GM19455 (cell line): ENCODE measurements at regions not wholly inside any gene's neighbourhood (a gene's known extent, or its start where the extent isn't known, plus 50 kb on each side); places are given as distances from the start of the nearest gene placed in this dataset.

Experiments used
- ATAC-seq: cut with Tn5 transposase; IDR thresholded peaks from one replicate; pipeline ENCODE4 v1.9.1; 2021; ENCODE audit not compliant: unreplicated experiment

DNA sequence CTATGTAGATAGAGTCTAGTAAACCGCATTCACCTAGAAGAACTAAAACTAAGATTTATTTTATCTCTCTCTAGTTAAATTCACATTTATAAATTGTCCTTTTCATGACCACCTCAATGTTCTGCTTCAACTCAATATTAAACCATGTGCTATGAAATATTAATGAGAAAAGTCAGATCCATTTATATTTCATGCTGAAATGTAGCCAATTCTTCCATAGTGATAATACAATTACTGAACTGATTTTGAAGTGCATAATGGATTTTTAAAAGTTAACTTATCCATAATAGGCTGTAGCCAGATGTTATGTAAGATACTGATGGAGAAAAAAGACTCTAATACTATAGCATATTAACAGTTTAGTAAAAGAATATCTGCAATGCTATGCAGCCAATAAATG, 479.7 kb upstream of the PCDH15 start:
- ATAC-seq = no peak

DNA sequence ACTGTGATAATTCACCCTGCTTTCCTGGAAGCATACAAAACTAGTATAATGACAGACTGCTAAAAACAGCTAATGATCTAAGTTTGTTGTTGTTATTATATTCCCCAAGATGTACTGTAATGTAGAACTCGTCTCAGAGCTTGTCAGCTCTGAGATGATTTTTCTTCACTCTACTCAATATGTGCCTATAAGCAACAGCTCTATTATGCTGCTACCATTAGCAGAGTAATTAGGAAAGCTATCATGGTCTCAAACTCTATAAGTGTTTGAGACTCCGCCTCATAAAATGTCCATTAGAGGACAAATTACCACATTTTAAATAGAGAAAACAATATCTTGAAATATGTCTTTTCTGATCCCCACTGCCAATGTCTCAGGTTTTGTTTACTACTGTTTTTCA, 476.5 kb upstream of the PCDH15 start:
- no peak for ATAC-seq

DNA sequence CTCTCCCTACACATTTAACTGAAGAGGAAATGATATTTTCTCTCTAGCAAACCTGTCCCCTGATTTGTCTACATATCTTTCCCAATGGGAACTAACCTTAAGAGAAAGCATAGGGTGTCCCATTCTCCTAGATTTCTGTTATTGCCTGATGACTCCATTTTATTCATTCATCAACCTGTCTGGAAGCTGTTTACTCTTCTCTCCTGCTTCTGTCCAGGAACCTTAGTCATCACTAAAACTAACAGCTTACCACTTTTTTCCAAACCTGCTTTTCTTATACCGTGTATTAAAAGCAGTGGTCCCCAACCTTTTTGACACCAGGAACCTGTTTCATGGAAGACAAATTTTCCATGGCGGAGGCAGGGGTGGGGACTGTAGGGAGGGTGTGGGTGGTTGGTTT, 473.3 kb upstream of the PCDH15 start:
- ATAC-seq = no peak

DNA sequence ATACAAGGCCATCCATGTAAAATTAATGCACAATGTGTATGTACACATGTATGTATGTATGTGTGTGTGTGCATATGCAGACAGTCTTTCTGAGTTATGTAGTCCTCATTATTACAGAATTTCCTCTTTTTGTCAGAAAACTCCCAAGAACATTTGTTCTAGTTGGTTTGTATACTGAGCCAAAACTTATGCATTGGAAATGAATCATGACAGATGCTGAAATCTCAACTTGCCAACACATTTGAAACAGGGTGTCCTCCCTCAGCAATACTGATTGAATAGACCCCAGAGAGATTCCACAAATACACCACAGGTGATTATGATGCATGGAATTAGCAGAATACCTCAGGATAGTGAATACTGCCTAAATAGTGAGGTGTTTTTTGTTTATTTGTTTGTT, 472.9 kb upstream of the PCDH15 start:
- no peak for ATAC-seq

DNA sequence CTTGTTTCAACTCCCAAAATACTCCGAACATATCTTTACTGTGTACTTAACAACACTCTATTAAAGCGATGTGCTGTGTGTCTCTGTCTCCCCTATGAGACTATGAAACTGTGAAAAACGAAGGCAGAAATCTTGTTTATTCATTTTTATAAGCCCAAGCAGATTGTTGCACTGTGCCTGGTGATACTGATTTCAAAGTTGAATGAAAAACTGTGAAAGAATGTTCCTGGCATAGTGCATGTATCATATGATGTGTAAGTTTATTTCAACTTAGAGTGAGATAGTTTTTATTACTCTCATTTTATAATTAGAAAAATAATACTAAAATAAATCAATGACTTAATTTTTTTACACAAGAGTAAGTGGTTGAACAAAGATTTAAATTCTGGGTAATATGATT, 471.9 kb upstream of the PCDH15 start:
- ATAC-seq = no peak

DNA sequence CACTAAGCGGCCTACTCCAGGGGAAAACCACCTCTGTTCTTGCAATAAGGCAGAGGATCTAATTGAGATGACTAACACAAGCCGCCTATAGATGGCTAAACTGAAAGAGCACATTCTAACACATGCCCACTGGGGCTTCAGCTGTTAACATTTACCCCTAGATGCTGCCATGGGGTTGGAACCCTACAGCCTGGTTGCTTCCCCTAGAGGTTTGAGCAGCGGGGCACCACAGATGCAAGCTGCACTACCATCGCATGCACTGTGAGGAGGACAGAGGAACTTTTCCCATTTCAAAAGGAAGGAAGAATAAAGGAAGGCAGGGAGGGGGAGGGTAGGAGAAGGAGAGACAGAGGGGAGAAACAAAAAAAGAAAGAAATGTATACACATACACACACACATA, 465.8 kb upstream of the PCDH15 start:
- ATAC-seq = no peak

DNA sequence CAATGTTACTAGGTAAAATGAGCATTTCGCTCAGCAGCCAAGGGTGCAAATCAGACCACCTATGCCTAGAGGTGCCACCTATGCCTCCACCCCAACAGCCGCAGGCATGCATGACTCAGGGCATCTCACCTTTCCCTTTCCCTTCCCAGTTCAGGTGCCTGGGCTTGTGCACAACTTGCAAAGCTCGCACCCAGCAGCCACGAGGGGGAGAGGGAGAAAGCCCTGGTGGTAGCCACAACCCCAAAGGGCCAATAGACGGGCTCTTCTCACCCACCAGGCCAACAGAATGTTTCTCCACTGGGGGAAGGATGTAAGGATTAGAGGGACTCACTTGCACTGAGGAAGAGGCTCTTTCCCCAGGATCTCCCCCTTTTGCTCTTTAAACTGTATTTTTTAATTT, 462.3 kb upstream of the PCDH15 start:
- no peak for ATAC-seq

DNA sequence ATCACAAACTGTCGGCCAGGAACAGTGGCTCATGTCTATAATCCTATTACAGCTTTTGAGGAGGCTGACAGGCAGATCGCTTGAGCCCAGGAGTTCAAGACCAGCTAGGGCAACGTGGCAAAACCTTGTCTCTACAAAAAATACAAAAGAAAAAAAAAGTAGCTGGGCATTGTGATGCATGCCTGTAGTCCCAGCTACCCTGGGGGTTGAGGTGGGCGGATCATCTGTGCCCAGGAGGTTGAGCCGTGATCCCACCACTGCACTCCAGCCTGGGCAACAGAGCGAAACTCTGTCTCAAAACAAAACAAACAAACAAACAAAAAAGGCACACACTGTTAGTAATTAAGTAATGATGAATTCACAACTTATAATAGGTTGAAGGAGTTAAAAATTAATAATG, 441.5 kb upstream of the PCDH15 start:
- no peak for ATAC-seq

DNA sequence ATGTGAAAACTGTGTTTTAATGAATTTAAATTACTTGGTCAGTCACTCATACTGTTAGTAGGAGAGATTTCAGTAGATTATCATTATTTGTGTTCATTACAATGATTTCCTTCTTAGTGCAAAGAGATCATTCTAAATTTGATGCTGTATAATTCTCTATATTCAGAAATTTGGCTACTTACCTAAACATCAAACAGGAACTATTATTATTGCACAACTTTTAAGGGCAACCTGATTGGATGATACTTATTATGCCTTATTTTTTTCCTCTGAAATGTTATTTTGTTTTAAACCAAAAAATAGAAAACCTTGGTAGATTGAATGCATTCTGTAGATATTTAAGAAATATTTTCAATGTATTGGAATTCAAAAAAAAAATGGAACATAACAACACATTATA, 436.4 kb upstream of the PCDH15 start:
- ATAC-seq = no peak

DNA sequence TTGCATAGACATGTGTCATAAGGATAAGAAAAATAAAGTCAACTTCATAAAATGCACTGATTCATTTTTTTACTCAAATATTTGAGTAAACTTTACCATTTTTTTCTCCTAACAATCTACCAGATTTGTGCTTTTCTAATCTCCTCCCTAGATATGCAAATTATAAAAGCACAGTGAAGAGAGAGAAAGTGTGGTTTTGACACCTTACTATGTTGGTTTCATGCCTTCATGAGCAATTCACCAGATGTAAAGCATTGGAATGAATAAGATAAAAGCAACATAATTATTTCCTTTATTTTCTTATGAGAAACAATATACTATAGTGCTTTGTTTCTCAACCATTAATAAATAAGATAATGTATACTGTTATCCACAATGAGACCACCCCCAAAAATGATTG, 432.5 kb upstream of the PCDH15 start:
- ATAC-seq = peak; percentile 79

DNA sequence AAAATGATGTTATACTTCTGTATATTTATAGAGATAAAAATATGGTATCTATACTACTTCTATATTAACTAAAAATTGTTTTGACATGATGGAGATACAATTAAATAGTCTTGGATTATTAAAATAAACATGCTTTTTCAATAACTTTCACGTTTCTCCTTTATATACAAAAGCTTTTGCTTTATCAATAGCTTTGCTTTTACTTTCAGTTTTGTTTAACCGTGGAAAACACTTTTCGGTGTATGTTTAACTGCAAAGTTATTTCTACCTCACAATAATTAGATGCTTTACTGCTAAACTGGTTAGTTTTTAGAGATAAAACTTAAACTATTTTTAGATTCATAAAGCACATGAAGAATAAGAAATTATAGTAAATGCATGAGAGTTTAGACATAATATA, 432.1 kb upstream of the PCDH15 start:
- no peak for ATAC-seq

DNA sequence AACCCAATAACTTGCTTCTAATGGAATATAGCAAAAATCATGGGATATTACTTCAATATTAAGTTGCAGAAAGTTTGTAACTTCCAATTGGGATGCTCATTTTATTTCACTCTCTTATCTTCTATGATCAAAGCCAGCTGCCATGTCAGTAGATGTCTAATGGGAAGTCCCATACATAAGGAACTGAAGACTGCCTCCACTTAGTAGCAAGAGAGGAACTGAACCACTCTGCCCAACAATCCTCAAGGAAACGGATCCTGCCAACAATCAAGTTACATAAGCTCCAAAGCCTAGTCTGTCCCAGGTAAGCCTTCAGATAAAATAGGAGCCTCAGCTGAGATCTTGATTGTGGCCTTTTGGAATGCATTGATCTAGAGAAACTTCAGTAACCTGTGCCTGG, 431.5 kb upstream of the PCDH15 start:
- ATAC-seq = no peak

DNA sequence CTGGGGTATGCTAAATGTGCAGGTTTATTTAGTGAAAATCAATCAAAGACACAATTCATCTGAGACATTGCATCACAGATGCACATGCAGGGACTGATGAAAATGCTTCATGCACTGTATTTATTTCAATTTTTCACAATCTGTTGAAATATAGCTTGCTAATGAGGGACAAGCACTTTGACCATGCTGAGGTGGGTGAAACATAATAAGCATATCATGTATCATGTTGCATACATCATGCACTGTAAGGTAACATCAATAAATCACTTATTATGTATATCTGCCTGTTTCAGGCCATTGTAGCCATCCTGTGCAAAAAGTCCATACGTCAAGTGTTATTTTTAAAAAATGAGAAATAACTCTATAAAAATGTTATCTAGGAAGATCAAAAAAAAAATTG, 426.9 kb upstream of the PCDH15 start:
- no peak for ATAC-seq

DNA sequence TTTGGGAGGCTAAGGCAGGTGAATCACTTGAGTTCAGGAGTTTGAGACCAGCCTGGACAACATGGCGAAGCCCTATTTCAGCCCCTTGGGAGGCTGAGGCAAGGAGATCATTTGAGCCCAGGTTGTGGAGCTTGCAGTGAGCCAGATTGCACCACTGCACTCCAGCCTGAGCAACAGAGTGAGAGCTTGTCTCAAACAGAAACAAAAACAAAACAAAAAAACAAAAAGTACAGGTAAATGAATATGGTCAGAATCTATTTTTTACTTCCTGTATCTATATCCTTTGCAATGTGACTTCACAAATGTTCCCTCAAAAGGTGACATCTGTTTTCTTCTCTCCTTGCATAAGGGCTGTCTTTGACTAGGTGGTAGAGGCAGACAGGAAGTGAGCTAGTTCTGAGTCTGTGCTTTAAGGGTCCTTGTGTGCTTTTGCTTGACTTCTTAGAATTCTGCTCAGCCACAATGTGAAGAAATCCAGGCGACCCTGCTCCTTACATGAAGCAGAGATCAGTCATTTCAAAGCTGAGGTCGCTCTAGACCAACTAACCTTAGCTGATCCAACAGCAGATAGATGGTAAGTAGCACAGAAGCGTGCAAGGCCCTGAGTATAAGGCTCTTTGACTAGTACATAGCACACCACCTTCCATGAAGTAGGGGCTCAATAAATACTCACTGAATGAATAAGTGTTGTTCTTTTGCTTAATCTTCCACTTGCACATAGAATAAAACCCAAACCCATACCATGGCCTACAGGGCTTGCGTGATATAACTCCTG, 423.2 kb upstream of the PCDH15 start:
- no peak for ATAC-seq

DNA sequence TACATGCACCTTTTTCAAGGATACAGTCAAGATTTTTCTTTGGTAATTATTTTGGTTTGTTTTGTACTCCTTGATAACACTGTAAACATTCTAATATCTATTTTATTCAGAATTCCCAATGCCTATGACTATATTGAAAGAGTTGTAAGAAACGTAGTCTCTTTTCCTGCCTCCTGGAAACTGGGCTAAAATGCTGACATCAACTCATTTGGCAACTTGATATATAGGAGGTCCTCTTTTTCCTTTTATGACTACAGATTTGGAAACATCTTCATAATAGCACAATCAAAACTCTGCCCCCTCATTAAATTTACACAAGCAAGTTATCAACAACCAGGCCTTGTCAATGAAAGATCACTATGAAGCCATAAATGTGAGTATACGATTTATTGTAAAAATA, 422.3 kb upstream of the PCDH15 start:
- ATAC-seq = no peak

DNA sequence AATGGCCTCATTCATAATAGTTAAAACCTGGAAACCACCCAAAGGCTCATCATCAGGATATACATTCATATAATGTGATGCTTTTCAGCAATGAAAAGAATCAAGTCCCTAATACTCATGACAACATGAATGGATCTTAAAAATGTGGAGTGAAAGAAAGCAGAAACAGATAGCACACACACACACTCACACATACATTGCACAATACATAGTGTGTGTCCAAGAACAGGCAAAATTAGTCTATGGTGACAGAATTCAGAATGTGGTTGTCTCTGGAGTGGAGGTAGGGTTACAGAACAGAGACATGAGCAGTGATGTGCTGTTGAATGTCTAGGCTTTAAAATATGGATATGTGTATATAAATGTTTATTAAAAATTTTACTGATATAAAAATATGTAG, 419.9 kb upstream of the PCDH15 start:
- no peak for ATAC-seq

DNA sequence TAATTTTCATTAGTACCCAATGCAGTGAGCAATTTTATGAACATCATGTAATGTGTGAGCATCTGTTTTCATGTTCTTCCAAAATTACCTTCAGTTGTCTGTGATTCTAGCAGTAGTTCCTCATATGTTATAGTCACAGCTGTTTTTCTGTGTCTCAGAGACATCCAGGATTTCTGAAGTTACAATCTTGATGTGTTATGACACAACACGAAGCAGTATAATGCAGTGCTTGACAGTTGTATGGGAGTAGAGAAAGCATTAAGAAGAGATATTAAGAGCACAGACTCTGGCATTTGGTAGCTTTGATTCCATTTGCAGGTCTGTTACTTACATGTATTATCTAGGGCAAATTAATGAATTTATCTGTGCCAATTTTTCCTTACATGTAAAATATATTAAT, 414.7 kb upstream of the PCDH15 start:
- ATAC-seq = no peak

DNA sequence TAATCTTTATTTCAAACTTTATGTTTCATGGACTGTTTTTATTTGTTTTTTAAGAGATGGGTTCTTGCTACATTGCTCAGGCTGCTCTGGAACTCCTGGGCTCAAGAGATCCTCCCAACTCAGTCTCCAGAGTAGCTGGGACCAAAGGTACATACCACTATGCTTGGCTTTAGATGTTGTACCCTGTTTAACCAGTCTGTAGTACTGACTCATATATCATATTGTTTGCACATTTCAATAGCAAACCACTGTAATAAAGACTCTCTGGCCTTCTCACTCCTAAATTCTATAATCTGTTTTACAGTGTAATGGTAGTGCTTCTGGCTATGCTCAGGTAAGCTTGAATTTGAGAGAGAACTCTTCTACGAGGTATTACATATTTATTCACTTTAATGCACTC, 413.6 kb upstream of the PCDH15 start:
- ATAC-seq = no peak

DNA sequence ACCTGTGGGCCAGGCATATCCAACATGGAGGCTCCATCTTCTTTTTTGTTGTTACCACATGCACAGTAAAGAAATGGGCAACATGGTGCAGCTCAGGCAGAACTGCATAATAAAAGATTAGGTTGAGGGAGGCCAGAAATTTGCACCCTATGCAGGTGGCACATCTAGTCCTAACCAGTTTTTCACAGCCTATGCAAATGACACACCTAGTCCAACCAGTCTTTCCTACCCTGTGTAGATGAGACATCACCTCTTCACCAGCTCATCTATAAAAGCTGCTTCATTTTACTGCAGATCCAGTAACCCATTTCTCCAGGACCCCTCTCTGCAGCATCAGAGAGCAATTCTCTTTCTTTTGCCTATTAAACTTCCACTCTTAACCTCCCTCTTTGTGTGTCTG, 411.0 kb upstream of the PCDH15 start:
- no peak for ATAC-seq

DNA sequence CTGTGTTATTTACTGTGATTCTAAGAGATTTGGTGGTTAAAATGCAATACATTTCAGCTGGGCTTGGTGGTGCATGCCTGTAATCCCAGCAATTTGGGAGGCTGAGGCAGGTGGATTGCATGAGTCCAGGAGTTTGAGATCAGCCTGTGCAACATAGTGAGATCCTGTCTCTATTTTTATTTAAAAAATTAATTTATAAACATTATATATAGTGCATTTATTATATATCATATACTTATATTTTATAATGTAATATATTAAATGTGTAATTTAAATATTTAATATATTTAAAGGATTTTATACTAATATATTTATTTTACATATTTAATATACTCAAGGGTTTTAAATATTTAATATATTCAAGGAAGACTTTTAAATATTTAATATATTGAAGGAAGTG, 402.8 kb upstream of the PCDH15 start:
- ATAC-seq = no peak

DNA sequence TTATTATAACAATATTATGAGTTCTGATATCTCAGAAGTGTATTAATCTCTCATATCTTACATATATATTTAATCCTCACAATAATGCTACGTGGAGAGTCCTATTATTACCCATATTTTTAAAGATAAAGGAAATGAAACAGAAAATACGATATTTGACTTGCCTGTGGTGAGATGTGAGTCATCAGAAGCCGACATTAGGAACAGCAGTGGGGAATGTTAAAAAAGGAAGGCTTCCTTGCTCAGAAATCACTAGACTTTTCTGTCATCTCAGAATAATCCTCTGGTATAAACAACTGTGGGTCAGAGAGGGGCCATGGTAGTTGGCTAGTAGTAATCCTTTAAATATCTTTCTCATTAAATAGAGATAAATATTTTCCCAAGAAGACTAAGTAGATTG, 402.3 kb upstream of the PCDH15 start:
- ATAC-seq = no peak

DNA sequence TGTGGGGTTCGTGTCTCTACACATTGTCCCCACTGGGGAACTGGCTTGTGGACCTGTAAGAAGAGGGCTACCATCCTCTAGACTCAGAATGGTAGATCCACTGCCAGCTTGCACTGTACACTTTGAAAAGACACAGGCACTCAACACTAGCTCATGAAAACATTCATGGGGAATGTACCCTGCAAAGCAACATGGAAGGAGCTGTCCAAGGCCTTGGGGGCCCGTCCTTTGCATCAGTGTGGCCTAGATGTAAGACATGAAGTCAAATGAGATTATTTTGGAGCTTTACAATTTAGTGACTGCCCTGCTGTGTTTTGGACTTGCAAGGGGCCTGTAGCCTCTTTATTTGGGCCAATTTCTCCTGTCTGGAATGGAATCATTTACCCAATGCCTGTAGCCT, 399.0 kb upstream of the PCDH15 start:
- no peak for ATAC-seq

DNA sequence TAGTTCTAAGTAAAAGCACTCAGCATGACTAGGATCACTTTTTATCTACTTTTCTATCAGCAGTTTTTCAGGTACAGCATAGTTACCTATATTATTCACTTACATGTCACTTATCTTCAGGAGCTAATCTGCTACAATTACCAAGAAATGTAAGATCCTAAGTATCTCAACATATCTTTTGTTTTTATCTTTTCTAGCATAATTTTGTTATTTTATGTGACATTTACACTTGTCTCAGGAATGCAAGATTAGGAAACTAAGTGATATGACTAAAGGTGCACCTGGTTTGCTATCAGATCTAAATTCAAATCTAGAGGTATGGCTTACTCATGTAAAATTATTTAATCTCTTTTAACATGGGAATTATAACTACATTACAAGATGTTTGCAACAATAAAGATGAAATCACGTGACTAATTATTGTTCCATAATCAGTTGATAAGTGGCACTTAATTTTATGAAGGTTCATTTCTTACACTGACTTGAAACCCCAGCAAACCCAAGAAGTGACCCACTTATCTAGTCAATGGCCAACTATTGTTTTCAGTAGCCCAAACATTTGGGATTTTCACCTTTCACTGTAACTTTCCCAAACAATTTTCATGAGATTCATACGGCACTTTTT, 390.3 kb upstream of the PCDH15 start:
- no peak for ATAC-seq
